WERI-Rb-1 (cell line): ENCODE measurements at regions not wholly inside any gene's neighbourhood (a gene's known extent, or its start where the extent isn't known, plus 50 kb on each side); places are given as distances from the start of the nearest gene placed in this dataset.

Experiments used
- DNase-seq: peaks from one replicate; pipeline ENCODE4 v3.0.0-alpha.2; 2020
- H3K27ac ChIP-seq: fragments of 250-450 bp; sonication (Bioruptor Pico); 2 replicates; pipeline ENCODE4 v1.5.1; 2020; ENCODE audit warnings: mild to moderate bottlenecking, moderate library complexity
- H3K27me3 ChIP-seq: fragments of 250-450 bp; sonication (Bioruptor Pico); 2 replicates; pipeline ENCODE4 v1.5.1; 2021; ENCODE audit warnings: mild to moderate bottlenecking, low read depth, moderate library complexity; ENCODE audit not compliant: insufficient read depth, severe bottlenecking
- H3K36me3 ChIP-seq: fragments of 250-450 bp; sonication (Bioruptor Pico); 2 replicates; pipeline ENCODE4 v1.5.1; 2020; ENCODE audit warnings: mild to moderate bottlenecking, moderate library complexity
- H3K4me3 ChIP-seq: 2 replicates; pipeline ENCODE4 v1.5.1; 2011; ENCODE audit warnings: low read depth, mild to moderate bottlenecking, control low read depth, low read length
- H3K9me3 ChIP-seq: fragments of 250-450 bp; sonication (Bioruptor Pico); 2 replicates; pipeline ENCODE4 v1.5.1; 2021; ENCODE audit warnings: mild to moderate bottlenecking, moderate library complexity; ENCODE audit not compliant: severe bottlenecking
- TF ChIP-seq, protein P1 (sequence below): IDR thresholded peaks from 2 replicates; pipeline ENCODE4 v1.5.1; 2011; ENCODE audit warnings: low read depth, mild to moderate bottlenecking, control low read depth, inconsistent platforms, low read length

DNA sequence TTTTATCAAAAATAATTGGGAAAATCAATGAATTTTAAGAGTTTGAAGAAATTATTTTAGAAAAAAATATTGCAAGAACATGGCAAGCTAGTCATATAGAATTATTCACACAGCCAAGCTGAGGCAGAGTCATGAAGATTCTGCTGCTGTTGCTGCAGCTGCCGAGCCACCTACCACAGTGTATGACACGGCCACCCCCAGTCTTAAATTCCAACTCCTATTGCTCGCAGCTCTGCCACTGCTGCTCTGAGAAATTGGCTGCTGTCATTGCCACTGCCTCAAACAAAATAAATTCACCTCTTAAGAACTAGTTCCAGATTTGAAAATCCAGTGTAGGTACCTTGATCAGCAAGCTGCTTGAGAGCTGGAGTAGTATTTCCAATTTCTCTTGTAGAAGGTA is 1318.8 kb upstream of the ACO1 start:
- Histone ChIP-seq H3K27ac (no peak overlapping the region), H3K27me3 (no peaks in the 10 kb centered on the region), H3K36me3 (no peaks in the 10 kb centered on the region), H3K4me3 (no peak overlapping the region), H3K9me3 (no peaks in the 10 kb centered on the region)
- no peak for DNase-seq
- TF ChIP-seq, protein P1, sequence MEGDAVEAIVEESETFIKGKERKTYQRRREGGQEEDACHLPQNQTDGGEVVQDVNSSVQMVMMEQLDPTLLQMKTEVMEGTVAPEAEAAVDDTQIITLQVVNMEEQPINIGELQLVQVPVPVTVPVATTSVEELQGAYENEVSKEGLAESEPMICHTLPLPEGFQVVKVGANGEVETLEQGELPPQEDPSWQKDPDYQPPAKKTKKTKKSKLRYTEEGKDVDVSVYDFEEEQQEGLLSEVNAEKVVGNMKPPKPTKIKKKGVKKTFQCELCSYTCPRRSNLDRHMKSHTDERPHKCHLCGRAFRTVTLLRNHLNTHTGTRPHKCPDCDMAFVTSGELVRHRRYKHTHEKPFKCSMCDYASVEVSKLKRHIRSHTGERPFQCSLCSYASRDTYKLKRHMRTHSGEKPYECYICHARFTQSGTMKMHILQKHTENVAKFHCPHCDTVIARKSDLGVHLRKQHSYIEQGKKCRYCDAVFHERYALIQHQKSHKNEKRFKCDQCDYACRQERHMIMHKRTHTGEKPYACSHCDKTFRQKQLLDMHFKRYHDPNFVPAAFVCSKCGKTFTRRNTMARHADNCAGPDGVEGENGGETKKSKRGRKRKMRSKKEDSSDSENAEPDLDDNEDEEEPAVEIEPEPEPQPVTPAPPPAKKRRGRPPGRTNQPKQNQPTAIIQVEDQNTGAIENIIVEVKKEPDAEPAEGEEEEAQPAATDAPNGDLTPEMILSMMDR: no peak

DNA sequence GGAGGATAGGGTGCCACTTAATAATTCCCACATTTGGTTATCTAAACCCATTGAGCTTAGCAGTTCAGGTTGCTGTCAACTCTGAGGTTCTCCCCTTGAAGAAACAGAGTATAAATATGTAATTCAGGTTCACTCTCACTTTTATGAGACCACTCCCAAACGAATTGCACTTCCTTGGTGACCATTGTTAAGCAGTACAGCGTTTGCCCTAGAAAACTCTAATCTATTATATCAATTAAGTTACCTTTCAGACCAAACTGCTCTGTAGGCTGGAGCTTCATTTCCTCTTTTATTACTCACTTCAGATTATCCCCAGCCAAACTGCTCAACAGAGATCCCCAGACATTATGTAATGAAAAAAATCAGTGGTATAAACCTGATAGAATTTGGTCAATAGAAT is 1317.0 kb upstream of the ACO1 start:
- TF ChIP-seq, protein P1: no peak
- Histone ChIP-seq H3K4me3 (no peak overlapping the region), H3K36me3 (no peaks in the 10 kb centered on the region)

DNA sequence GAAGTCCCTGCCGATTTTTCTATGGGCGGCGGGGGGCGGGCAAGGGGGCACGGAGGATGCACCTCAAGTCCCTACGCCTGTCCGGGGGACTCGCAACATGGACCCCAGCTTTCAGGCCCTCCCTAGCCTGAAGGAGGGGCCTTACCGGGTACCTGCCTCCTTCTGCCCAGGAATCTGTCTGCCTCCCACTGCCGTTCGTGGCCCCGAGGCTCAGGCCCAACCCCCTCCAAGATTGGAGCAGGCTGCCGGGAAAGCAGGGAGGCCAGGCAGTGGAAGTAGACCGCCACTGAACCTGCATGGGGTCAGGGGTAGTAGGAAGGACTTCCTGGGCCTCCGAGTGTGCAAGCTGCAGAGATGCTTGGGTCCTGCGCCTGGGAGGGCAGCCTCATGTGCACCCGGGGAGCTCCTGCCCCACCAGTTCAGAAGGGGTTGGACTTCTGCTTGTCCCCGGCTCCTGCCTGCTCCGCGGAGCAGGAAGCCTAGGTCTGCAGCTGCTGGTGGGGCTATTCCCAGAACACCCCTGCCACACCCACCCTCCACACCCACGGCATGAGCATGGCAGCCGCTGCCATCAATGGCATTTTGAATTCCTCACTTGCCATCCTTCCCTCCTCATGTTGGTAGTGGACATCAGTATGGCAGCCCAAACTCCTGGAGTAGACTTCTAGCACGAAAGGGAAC is 1312.7 kb upstream of the ACO1 start:
- TF ChIP-seq, protein P1: no peak
- Histone ChIP-seq H3K36me3 (no peaks in the 10 kb centered on the region), H3K9me3 (no peaks in the 10 kb centered on the region), H3K27ac (no peak overlapping the region), H3K27me3 (no peaks in the 10 kb centered on the region), H3K4me3 (no peak overlapping the region)
- DNase-seq: no peak

More for the DNA sequence above, 1317.0 kb upstream of the ACO1 start:
- no peak overlapping the region for H3K27ac ChIP-seq
- DNase-seq: no peak
- no peaks in the 10 kb centered on the region for H3K27me3 ChIP-seq
- no peaks in the 10 kb centered on the region for H3K9me3 ChIP-seq

DNA sequence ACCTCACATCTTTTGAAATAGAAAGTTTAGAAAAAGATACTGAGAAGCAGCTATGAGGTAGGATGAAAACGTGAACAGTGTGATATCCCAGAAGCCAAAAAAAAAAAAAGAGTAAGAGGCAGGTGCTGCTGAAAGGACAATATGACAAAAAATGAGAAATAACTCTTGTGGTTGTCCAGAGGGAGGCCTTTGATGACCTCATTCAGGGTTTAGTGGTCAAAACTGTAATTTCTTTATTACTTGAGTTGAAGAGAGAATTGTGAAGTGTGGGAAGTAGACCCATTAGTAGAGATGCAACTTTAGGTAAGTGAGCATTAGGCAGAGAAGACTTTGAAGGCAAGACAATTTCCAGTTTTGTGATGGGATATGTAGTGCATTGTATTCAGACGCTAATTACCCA is 1306.3 kb upstream of the ACO1 start:
- TF ChIP-seq, protein P1: no peak
- no peaks in the 10 kb centered on the region for H3K27me3 ChIP-seq
- no peak overlapping the region for H3K27ac ChIP-seq
- H3K4me3 ChIP-seq: no peak overlapping the region
- no peaks in the 10 kb centered on the region for H3K36me3 ChIP-seq
- H3K9me3 ChIP-seq: no peaks in the 10 kb centered on the region
- no peak for DNase-seq

DNA sequence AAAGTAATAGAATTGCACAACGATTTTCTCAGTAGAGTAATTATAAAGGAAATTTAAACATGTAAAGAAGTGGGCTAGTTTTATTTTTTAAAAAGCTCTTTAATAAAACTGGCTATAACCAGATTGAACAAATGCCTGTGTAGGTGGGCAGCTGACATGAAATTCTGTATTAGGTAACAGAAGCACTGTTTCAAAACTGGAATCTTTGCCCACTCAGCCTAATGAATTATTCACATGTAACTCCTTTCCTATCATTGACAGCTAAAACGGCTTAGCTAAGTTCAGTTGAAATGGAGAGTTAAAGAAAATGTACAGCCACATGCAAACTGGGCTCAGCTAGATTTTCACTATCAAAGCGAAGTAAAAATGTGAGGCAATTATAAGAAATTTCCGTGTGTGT is 1300.1 kb upstream of the ACO1 start:
- no peak overlapping the region for H3K27ac ChIP-seq
- no peaks in the 10 kb centered on the region for H3K9me3 ChIP-seq
- H3K36me3 ChIP-seq: no peaks in the 10 kb centered on the region
- H3K27me3 ChIP-seq: no peaks in the 10 kb centered on the region
- no peak for DNase-seq
- TF ChIP-seq, protein P1: no peak
- H3K4me3 ChIP-seq: no peak overlapping the region

DNA sequence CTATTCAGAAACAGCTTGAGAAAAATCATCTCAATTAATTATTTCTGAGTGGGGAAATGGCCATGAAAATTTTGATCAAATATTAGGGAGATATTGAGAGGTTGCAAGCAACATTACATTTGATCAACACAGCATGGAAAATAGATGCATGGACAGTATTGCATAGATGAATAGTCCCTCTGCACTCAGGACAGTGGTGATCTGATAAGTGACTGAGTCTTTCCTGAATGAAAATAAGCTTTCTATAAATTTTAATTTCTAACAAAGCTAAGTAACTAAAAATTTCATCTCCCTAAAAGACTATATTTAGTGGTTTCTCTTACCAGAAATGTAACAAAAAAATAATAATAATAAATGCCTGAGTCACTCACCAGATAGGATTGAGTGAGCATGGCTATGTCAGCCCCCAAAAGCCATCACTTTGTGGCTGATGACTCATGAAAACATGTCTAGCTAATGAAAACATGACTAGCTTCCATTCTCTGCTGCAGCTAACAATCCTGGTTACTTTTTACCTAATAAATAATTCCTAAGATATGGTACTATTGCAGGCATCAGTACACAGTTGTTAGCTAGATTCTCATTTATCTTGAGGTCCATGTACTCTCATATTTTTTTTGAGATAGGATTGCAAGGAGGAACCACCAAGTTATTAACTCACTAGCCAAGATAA is 1294.8 kb upstream of the ACO1 start:
- Histone ChIP-seq H3K27ac (no peak overlapping the region), H3K27me3 (no peaks in the 10 kb centered on the region), H3K4me3 (no peak overlapping the region), H3K36me3 (no peaks in the 10 kb centered on the region), H3K9me3 (no peaks in the 10 kb centered on the region)
- TF ChIP-seq, protein P1: no peak
- DNase-seq: no peak
